Endothelial cell (in vitro differentiated cells): ENCODE measurements at regions not wholly inside any gene's neighbourhood (a gene's known extent, or its start where the extent isn't known, plus 50 kb on each side); places are given as distances from the start of the nearest gene placed in this dataset.

ENCODE experiments used
- DNase-seq: peaks from one replicate; pipeline ENCODE4 v3.0.0; 2021; ENCODE audit warnings: low spot score
- H3K27ac Mint-ChIP-seq: one replicate; pipeline ENCODE4 v1.8.0; 2021; ENCODE audit warnings: mixed read lengths, inconsistent platforms; ENCODE audit not compliant: unreplicated experiment
- H3K27me3 Mint-ChIP-seq: one replicate; pipeline ENCODE4 v1.8.0; 2021; ENCODE audit warnings: mild to moderate bottlenecking, moderate library complexity, mixed read lengths, inconsistent platforms; ENCODE audit not compliant: unreplicated experiment
- H3K36me3 Mint-ChIP-seq: one replicate; pipeline ENCODE4 v1.8.0; 2021; ENCODE audit warnings: mild to moderate bottlenecking, low read depth, mixed read lengths, inconsistent platforms; ENCODE audit not compliant: unreplicated experiment
- H3K4me1 Mint-ChIP-seq: one replicate; pipeline ENCODE4 v1.8.0; 2021; ENCODE audit warnings: mild to moderate bottlenecking, mixed read lengths, inconsistent platforms; ENCODE audit not compliant: unreplicated experiment
- H3K4me3 Mint-ChIP-seq: one replicate; pipeline ENCODE4 v1.8.0; 2021; ENCODE audit warnings: mild to moderate bottlenecking, mixed read lengths, inconsistent platforms; ENCODE audit not compliant: unreplicated experiment
- H3K9me3 Mint-ChIP-seq: one replicate; pipeline ENCODE4 v1.8.0; 2021; ENCODE audit warnings: mixed read lengths, inconsistent platforms; ENCODE audit not compliant: unreplicated experiment
- CTCF ChIP-seq: fragments of 200-600 bp; sonication (generic); IDR thresholded peaks from one replicate; pipeline ENCODE4 v1.5.0; 2021; ENCODE audit warnings: antibody characterized with exemption; ENCODE audit not compliant: unreplicated experiment

GRCh38 chr11:112511911-112512310, 251.3 kb upstream of the PLET1 start:
- Mint-ChIP-seq H3K36me3 (no peaks in the 10 kb centered on the region), H3K27me3 (no peaks in the 10 kb centered on the region), H3K9me3 (no peaks in the 10 kb centered on the region), H3K4me3 (no peak overlapping the region), H3K4me1 (no peaks in the 10 kb centered on the region), H3K27ac (no peak overlapping the region)
- no peak for TF ChIP-seq CTCF
- no peak for DNase-seq

GRCh38 chr11:112513417-112513816, 252.8 kb upstream of the PLET1 start:
- DNase-seq: no peak
- Mint-ChIP-seq H3K36me3 (no peaks in the 10 kb centered on the region), H3K9me3 (no peaks in the 10 kb centered on the region), H3K4me1 (no peaks in the 10 kb centered on the region), H3K27ac (no peak overlapping the region), H3K4me3 (no peak overlapping the region), H3K27me3 (no peaks in the 10 kb centered on the region)
- TF ChIP-seq CTCF: no peak

DNA sequence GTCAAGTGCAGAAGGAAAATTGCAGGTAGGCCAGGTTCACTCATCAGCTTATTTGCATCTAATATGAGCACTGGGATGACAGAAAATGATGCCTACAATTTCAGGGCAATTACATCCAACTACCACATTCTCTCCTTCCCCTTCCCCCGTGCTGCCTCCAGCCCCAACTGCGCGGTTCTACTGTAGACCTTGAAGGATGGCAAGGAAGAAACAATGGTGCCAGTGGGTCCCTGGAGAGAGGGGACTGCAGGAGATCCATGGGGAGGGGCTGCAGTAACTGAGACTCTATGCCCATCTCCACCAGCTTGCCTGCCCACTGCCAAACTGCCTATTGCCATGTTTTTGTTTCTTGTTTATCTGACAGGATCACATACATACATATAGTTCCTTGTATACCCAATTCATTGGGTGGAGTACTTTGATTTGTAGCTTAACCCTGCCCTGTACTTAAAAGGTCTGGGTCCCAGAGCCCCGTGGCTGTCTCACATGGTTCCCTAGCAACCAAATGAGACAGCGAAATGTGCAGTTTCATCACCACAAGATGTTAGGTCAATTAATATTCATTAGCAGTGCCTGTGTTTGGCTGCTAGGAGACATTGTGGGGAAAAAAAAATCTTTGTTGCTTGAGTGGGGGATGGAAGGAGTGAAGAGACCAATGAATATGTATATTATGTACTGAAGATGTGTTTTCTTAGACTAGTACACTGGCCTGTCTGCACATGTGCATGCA, 253.5 kb upstream of the PLET1 start:
- Mint-ChIP-seq H3K4me1 (no peaks in the 10 kb centered on the region), H3K27me3 (peaks cover 2% of the 10 kb centered on the region), H3K36me3 (no peaks in the 10 kb centered on the region), H3K4me3 (no peak overlapping the region), H3K27ac (no peak overlapping the region), H3K9me3 (no peaks in the 10 kb centered on the region)
- no peak for TF ChIP-seq CTCF
- no peak for DNase-seq

GRCh38 chr11:112516261-112516660, 255.6 kb upstream of the PLET1 start:
- no peaks in the 10 kb centered on the region for H3K36me3 Mint-ChIP-seq
- H3K9me3 Mint-ChIP-seq: no peaks in the 10 kb centered on the region
- no peaks in the 10 kb centered on the region for H3K4me1 Mint-ChIP-seq
- TF ChIP-seq CTCF: no peak
- H3K27ac Mint-ChIP-seq: no peak overlapping the region
- no peak overlapping the region for H3K4me3 Mint-ChIP-seq
- peaks cover 2% of the 10 kb centered on the region for H3K27me3 Mint-ChIP-seq
- DNase-seq: no peak

DNA sequence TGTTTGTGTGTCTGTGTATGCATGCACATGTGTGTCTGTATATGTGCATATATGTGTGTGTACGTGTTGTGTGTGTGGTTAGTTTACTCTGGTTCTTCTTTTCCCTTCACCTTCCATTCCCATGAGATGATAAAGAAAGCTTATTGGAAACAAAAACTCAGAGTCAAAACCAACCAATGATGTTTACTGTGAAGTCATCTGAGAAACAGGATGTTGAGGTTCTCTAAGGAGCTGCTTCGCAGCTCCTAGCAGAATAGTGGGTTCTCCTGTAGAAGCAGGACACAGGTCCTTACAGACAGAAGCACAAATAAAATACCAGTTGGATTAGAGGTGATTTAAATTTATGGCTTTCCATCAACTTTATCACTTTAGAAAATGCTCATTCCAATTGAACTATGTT, 256.1 kb upstream of the PLET1 start:
- TF ChIP-seq CTCF: no peak
- Mint-ChIP-seq H3K4me1 (no peaks in the 10 kb centered on the region), H3K36me3 (no peaks in the 10 kb centered on the region), H3K27me3 (peaks cover 2% of the 10 kb centered on the region), H3K4me3 (no peak overlapping the region), H3K27ac (no peak overlapping the region), H3K9me3 (no peaks in the 10 kb centered on the region)
- DNase-seq: no peak
